NCI-H524 treated with DMSO at 0.1 percent for 48 hours (cell line): ENCODE measurements at regions not wholly inside any gene's neighbourhood (a gene's known extent, or its start where the extent isn't known, plus 50 kb on each side); places are given as distances from the start of the nearest gene placed in this dataset.
"Not testable (repeated sequence)": the region's sequence is repeated elsewhere in the genome, so short reads cannot be mapped to it uniquely, and the experiment has no call there.

Experiments used
- DNase-seq: peaks from one replicate; lab custom pipeline; 2025; lab: John Stamatoyannopoulos, UW

DNA sequence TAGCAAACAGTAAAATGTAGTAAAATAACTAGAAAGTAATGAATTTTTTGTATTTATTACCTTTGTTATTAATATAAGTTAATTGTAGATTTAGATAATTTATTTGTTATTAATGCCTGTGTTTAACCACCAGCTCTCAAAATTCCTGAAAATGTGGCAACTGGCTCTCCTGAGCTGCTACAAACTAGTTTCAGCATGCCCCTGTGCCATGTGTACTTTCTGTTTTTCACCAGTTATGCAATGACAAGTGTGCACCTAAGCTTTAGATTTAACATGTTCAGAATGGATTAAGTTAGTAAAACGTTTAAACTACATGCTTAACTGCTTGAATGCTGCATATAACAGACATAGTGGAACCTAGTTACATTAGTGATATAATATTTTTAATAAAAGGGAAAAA lies 88.1 kb downstream of the POSTN start:
- DNase-seq, result no peak

DNA sequence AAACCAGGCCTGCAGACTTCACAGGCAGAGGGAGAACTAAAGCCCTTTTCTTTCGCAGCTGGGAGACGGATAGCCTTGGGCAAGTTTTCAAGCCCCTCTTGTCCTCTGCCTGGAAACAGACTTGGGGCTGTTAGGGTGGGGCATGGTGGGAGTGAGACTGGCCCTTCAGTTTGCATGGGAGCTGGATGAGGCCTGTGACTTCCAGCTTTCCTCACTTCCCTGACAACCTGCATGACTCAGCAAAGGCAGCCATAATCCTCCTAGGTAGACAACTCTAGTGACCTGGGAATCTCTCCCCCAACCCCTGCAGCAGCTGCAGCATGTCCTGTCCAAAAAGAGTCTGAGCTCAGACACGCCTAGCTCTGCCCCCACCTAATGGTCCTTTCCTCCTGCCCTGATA lies 93.0 kb downstream of the POSTN start:
- DNase-seq, result no peak

DNA sequence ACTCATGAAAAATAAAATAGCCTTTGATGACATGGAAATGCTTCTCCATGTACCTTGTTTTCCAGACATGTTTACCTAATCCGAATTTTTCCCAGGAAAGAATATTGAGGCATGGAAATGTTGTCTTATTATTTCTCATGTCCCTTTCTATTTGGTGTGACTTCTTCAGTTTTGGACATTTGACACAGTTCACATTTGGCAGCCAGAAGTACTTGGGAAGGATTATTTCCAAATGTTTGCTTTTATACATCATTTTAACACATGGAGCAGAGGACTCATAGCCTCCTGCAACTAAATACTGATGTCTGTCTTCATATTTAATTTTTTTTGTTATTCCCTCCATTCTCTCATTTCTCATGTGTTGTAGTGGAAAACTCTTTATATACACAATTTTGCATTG lies 94.3 kb downstream of the POSTN start:
- DNase-seq, result no peak

DNA sequence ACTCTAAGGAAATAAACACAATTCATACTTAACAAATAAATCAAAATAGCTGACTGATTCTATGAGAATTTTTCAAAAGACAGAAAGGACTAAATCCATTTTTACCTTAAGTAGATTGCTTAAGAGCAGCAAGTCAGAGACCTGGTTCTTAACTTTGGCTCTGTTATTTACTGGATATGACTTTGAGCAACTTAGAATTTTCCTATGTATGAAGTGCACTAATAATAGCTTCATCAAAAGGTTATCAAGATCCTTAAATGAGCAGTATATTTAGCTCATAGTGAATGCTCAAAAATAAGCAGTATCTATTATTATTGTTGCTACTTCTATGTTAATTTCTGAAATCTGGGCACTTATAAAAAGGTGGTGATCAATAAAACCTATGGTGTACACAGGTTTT lies 95.3 kb downstream of the POSTN start:
- no peak for DNase-seq

DNA sequence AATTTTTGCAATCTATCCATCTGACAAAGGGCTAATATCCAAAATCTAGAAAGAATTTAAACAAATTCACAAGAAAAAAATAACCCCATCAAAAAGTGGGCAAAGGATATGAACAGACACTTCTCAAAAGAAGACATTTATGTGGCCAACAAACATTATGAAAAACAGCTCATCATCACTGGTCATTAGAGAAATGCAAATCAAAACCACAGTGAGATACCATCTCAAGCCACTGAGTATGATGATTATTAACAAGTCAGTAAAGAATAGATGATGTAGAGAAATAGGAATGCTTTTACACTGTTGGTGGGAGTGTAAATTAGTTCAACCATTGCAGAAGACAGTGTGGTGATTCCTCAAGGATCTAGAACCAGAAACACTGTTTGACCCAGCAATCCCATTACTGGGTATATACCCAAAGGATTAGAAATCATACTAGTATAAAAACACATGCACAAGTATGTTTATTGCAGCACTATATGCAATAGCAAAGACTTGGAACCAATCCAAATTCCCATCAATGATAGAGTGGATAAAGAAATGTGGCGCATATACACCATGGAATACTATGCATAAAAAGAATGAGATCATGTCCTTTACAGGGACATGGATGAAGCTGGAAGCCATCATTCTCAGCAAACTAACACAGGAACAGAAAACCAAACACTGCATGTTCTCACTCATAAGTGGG lies 96.1 kb downstream of the POSTN start:
- DNase-seq, result not testable (repeated sequence)

DNA sequence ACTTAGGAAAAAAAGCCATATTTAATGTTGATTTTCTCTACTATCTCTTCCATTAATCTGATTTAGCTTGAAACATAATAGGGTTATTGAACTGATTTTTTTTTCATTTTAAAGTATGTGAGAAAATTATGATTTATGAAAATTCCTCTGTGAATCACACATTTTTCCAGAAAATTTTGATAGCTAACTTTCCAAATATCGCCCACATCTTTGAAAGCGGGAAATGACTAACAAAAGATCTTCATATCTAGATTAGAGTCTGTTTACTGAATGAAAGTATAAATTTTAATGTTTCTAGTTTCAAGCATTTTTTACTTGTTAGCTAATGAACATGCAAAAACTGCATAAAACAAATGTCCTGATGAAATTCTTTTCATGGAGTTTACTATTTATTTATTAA lies 97.4 kb downstream of the POSTN start:
- DNase-seq, result no peak

DNA sequence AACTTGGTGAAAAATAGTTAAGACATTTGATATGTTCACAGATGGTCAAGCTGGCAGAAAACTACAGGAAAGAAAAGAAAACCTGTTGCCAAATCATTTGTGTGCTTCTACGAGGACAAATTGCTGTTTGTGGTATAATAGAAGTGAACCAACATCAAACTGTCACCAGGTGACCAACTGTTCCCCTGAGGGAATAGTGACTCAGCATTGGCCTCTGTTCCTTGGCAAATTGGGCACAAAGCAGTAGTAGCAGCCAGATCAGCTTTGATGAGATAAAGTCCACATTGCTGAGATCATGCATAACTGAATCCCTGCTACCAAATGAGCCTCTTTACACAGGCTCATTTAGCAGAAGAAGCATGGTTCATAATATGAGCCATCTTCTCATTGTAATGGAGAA lies 103.5 kb downstream of the POSTN start:
- DNase-seq, result no peak

DNA sequence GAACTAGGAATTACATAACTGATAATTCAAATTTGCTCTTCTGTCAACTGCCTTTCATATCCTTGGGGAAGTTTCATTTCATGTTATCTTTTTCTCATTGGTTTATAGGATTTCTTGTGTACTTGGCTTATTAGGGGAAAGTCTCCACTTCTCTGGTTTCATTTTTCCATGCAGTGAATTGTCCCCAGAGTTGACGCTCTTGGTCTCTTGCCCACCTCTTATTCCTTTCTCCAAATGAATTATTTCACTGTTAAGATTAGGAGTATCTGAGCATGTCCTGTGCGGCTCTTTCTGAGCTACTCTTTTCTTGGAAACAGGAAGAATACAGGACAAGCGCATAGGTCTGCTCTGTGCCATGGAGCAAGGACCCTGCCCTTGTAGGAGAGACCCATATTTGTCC lies 104.8 kb downstream of the POSTN start:
- DNase-seq, result no peak

DNA sequence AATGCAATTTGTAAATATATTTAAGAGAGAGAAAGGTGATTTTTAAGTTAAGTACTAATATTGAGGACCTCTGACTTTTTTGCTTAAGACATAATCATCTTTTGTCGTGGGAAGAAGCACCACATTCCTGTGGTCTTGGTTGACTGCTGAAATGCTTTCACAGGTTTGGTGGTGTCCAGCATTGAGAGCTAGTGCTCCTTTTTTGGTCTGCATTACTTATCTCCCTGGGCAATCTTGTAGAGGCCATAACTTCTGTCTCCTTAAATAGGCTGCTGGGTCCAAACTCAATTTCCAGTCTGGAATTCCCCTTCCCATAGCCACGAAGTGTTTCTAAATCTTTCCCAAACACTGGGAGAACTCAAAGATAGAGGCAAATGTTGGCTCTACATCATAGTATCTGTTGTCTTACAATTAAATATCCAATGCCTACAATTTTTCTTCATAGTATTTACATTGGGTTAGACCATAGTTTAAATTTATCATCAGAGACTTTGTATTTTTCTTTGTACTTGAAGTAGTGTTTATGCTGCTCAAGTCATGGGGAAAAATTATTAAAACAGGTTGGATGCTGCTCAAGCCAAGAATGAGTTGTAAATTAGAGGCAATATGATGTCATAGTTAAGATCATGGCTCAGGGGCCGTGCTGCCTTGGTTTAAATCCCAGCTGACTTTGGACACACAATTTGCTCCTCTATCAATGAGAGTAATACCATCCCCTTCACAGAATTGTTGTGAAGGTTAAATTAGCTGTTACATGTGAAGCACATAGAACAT lies 105.6 kb downstream of the POSTN start:
- DNase-seq, result no peak

DNA sequence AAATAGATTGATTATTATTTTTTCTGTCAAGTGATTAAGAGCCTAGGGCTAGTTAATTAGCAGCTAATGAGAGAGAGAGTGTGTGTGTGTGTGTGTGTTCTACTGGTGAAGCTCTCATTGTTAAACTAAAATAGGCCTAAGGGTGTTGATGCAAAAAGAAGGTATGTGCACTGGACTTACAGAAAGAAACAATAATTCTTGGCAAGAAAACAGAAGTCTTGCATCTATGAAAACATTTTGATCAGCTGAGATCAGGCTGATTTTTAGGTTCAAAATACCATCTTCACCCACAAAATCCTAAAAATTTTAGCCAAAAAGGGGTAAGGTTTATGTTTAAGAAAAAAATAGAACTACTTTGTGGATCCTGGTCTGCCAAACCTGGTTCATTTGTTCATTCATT lies 106.5 kb downstream of the POSTN start:
- no peak for DNase-seq

DNA sequence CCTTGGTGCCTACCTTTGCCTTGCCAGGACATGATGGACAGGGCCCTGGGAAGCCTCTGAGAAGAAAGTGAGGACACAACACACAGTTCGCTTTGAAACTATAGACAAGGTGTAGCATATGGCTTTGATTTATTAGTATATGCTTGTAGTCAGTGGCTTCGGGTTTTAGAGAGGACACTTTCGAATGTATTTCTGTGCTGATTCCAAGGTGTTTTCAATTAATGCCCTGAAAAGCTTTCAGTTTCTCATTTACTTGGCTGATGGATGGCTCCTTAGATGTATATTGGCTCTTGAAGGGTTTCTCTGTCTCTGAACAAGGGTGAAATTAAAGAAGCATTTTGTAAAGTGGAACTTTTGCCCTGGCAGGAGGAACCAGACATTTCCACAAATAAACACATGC lies 106.9 kb downstream of the POSTN start:
- no peak for DNase-seq

DNA sequence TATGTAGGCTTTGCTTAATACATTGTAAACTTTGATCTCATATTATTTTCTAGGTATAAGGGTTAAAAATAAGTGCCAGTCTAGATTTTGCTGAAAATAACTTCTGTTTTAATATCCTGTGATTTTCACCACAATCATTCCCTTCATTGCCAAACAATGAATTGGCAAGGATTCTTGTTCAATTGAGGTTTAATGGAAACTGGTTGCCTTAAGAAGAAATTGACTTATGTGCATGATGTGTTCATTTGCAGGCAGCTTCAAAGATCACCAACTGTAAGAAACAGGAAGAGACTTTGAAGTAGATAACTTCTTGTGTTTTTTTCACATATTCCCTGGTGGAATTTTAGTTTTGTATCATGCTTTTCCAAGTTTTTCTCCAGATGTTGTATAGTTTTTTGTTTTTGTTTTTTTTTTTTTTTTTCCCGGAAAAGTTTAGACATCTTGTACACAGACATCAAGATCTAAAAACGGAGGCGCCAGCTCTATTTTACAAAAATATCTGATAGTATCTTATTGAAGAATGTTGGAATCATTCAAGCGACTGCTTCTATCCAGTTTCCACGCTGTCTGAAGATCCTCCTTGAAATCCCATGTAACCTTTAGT lies 108.3 kb downstream of the POSTN start:
- DNase-seq, result no peak

DNA sequence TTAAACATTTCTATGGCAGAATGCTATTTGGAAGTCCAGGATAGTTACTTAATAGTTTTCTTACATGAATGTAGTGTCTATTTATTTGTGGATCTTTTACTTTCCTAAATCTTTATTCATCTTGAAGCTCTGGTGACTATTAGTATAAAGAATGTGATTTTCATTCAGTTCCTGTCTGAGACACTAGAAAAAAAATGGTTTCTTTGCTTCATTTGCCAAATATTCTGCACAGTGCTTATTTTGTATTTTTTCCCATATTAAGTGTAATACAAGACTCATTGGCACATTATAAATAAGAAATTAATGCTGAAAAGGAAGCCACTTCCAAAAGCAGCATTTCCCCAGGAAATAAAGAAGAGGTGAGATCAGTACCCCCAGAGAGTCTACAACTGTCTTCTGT lies 109.8 kb downstream of the POSTN start:
- no peak for DNase-seq

DNA sequence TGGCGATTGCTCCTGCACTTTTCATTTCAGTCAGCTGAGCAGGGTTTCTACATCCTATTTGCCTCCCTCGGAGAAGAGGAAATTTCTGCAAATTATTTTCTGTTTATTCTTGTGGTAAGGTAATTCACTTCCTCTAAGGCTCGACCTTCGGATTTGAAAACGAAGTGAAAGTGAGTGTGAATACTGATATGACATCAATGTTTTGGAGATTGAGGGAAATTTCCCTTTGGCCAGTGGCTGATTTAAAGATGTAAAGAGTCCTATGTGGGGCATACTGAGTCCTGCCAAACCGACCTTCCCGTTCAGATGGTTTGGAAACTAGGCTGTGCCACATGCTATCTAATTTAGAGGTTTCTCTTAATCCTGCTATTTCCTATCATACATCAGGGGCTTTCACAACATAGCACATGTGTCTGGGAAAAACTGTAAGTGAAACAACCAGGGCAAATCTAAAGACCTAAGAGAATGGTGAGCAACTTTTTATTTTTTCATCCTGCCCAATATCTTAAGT lies 112.3 kb downstream of the POSTN start:
- no peak for DNase-seq

DNA sequence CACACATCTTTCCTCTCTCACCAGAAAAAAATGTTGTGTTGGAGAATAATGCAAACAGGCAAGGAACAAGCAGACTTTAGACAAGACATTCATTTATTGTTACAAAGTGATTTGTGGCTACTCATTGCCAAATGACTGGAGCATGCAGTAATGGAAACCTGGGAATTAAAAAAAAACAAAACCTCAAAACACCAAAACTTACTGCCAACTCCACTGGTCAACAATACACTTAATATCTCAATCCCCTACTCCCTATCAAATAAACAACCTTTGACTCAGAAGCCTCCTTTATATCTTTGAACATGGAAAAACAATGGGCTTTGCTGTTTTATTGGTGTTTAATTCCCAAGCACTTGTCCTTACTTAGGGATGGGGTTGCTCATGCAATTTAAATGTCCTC lies 112.8 kb downstream of the POSTN start:
- DNase-seq, result no peak

DNA sequence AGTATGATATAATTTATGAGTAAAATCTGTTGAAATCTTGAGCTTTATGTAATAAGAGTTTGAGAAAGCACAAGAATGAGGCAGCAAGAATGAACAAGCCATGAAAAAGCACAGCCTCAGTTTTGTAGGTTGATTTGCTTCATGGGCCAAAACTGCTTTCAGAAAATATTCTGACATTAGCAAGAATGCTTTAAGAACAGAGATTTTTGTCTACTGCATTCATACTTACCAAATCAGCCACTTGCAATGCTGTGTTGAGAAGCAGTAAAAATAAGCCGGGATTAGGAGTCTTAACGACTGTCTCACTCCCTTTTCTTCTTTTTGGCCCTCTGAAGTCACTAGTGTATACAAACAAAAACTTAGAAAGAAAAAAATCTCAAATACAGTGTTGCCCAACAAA lies 114.5 kb downstream of the POSTN start:
- no peak for DNase-seq

DNA sequence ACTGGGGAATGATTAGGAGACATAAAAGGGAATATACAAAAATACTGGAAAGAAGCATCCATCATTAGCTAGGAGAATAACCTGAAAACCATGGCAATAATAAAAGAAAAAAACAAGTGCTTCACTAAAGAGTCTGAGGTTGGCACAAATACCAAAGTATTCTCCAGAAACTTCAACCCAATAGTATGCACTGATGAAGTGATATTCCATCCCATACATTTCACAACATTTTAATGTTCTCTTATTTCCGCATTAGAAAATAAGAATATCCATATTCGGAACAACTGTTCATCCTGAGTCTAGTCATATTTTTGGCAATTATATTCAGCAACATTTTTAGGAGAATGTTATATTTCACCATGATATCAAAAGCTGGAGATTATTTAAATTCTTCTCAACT lies 116.2 kb downstream of the POSTN start:
- DNase-seq, result no peak

DNA sequence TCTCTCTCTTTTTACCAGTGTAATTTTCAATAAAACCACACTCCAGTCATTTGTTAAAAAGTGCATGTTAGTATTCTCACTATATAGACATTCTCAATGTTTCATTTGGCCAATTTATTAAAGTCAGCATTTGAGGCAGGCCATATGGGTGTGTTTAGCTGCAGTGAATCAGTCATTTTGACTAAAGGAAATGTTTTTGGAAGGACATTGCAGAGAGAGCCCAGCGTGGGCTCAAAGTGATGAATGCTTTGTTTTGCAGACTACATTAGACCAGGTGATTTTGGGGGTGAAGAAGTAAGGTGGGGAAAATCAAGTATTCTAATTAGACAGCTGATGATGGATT lies 116.7 kb downstream of the POSTN start:
- no peak for DNase-seq

DNA sequence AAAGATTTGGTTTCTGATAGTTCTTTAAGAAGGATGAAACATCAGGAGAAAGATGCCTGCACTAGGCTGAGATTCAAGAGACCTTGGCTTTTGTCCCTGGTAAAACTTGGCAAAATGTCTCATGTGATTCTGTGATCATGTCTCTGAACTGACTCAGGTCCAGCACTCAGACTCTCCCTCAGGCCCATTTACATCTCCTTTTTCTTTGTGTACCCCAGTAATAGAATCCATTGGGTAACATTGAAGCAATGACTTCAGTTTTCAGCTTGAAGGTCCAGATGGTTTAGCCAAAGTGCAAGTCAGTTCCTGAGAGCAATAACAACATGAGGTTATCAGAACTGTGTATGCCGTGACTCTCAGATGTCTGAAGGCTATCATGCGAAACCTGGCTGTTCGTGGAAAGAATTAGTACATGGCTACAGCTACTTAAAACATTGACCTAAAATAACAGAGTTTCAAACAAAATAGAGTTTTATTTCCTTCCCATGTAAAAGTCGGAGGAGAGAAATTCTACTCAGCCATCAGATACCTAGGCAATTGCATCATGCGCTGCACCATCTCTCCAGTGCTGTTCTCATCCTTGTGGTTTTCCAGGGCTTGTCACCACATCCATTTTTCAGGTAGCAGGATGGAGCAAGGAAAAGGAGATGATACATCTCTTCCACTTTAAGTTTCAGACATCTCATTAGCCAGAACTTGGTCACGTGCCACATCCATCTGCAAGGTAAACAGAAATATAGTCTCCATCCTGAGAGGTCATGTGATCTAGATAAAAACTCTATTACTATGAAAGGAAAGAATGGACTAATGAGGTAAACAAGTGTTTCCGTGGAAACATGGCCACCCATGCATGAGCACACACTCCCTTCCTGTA lies 117.3 kb downstream of the POSTN start:
- DNase-seq, result no peak

DNA sequence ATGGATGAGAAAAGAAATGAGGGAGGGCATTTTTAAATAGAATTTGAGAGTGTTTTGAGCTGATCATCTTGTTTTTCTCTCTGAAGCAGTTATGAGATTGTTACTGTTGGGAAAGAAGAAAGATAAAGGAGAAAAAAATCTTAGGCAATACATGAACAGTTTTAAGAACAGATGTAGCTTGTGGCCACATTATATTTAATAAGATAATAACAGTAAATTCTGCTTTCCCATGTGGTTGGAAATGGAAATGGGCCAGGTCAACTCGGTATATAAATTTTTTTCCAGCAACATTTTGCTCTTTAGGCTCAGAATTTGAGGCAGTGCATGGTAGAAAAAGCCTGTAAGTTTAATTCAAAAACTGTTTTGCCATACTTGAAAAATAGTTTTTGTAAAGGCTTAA lies 118.7 kb downstream of the POSTN start:
- no peak for DNase-seq

DNA sequence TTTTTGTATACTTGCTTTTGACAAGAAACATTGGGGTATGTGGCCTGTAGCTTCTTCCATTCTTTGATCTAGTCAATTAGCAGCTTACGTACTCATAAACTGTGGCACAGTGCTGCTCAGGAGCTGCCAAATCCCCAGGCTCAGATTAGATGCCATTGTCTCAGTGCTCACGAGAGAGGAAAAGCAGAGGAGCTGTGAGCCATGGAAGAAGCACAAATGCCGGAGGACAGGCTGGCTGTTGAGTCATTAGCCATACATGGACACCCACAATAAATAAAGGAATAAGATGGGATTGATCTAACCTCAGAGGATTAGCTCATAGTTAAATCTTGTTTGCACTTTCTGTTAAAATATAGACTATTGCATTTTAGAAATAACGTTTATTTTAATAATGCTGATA lies 121.7 kb downstream of the POSTN start:
- no peak for DNase-seq

DNA sequence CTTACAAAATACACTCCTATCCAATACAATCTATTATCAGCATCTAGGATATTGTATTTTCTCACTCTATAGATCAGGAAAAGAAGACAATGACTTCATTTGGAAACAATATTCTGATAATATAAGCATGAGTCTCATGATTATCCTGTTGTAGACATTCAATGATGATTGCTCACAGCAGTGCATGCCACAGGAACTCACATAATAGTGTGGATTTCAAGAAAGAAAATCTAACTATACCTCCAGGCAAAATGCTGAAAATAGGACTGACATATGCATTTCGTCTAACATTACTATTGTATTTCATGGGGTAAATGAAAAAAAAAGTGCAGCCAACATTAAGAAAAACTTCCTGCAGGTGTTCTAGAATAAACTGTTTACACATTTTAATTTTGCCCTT lies 122.6 kb downstream of the POSTN start:
- DNase-seq, result no peak
